GM21717 (cell line): ENCODE measurements at regions not wholly inside any gene's neighbourhood (a gene's known extent, or its start where the extent isn't known, plus 50 kb on each side); places are given as distances from the start of the nearest gene placed in this dataset.

Source experiments
- ATAC-seq: cut with Tn5 transposase; IDR thresholded peaks from one replicate; pipeline ENCODE4 v1.9.1; 2021; ENCODE audit warnings: mild to moderate bottlenecking, moderate library complexity; ENCODE audit not compliant: unreplicated experiment

DNA sequence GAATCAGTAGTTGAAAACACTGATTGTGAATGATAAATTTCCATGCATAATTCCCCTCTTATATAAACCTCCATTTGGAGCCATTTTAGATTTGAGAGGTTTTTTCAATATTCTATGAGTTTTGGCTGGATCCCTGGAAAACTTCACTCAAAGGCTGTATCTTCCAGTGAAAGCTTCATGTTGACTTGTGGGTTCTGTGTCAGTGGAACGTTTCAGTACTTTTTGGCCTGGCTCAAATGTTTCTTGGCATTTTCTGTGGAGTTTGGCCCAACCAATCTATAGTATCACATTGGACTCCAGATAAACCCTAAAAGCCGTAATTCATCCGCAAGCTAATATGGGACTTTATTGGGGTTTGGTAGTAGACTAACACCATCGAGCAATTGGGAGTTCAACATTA lies 172.6 kb upstream of the PRPS1L1 start:
- ATAC-seq, result no peak

DNA sequence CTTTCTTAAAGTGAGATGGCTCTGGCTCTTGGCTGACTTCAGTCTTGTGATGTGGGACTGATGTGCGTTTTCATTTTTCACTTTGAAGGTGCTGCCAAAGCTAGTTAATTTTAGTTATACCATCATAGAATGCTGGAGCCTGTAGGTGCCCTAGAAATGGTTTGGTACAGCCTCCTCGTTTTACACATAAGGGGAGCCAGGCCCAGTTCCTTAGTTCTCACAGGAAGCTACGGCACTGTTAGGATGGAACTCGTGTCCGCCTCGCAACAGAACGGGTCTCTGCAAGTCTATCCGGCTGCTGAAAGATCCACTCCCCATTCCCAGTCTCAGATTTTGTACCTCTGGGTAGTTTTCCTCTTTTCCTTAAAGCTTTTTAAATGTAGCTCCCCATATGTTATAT lies 173.2 kb upstream of the PRPS1L1 start:
- ATAC-seq, result no peak

DNA sequence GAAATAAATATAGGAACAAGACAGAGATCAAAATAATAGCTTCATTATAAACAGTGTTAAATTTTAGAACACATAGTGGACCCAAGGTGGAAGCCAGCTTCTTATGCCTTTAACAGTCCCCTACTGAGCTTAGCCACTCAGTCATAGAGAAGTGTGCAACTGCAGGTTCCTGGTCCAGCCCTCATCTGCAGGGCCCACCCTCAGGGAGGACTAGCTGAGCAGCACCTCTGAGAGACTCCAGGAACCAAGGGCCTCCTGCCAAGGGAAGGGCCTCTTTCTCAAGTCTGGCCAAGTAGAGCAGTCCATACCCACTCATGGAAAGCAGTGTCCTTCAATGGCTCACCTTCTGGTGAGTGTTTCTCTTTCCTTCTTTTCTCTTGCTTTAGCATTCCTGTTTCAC lies 173.7 kb upstream of the PRPS1L1 start:
- ATAC-seq, result no peak

DNA sequence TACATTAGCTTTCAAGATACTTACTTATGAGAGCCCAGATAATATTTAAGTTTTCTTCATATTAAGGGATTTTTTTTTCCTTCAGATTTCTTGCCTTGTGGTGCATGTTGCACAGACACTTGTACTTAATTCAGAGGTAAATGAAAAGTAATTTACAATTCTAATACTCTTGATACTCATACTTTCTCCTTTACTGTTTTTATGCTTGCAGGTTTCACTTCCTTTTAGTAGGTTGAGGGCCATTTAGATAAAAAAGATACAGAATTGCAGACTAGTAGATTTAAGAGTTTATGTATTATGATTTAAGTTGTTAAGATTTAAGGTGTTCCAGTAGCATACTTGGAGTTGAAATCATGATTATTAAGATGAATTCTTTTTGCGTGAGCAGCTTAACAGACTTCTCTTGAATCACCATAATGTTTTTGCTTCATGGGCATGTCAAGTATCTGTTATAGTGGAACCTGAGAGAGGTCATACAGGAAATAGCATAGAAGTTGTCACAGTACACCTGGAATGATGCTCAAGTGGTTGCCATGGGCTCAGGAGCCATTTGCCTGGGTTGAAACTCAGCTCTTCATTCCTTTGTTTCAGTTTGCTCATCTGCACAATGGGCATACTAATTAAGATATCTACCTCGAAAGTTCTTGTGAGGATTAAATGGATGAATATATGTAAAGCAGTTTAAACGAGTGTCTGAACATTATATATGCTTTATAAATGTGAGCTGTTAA lies 174.8 kb upstream of the PRPS1L1 start:
- no peak for ATAC-seq

DNA sequence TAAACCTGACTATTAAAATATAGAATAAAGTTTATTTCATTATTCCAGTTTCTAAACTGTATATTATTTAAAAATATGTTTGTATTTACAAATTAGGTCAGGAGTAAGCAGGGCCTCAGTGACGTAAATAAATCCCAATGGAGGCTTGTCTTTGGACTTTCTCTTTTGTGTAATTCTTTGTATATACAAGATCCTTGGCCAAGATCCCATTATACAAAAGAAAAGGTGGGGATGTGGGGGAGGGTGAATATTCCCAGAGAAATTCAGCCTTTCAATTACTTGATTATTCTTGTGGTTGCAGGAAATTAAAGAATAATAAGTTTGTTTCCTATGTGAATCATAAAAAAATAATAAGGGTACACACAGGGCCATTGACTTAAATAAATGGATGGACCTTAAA lies 178.7 kb upstream of the PRPS1L1 start:
- no peak for ATAC-seq

DNA sequence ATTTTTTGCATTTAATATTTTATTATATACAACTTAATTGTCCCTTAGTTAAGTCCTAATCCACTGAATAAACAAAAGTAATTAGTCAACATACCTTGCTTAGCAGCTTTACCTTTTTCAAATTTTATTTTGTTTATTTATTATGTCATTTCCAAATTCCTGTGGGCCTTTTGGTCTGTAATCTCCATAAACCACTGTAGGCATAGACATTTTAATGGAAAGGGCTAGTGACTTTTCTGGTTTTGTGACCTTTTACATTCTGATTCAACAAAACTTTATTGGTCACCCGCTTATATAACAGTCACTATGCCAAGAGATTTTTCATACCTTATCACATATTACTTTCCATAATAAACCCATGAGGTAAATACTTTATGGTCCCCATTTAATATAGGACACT lies 181.3 kb upstream of the PRPS1L1 start:
- ATAC-seq, result no peak

DNA sequence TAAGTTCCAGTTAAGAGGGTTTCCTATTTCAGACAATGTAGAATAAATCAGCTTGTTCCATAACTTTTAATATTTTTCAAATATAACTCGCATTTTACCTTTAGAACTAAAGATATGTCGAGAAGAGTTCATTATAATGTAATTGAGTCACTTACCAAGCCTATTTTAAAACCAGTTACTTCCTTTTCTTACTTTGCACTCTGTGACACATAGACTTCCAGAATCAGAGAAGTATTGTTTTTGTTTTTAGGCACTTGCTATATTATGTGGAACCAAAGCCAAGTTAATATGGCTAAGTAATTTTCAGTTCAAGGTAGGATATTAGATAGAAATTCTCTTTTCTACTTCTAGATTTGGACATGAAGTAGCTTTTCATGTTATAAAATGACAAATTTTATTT lies 182.7 kb upstream of the PRPS1L1 start:
- ATAC-seq, result no peak

DNA sequence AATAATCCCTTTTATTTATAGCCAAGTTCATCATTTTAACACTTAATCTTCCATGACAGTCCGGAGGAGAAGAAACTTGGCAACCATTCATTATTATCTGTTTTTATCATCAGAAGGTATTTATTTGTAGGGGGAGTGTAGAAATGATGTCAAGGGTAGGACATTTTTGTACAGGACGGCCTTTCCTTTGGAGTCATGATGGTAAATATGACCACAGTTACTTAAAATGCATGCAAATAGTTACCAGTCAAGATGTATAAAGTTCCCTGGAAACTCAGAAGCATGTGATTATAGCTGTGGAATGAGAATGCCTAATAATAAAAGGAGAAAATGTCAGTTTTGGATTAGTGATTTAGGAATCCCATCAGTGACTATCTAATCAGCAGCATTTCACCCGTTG lies 183.1 kb upstream of the PRPS1L1 start:
- ATAC-seq, result no peak

DNA sequence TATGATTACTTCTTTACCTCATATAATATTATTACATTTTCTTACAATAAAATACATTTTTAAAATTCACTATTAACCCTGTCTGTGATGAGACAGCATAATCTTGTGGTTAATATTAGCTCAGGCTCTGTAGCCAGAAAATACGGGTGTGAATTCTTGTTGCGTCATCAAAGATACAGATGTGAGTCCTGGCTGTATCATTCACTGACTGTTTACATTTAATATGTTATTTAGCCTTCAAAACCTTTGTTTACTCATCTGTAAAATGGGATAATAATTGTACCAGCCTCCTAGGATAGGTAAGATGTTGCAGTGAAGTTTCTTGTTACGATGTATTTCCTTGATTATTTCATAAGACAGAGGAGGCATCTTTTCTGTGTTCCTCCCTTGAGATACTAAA lies 184.7 kb upstream of the PRPS1L1 start:
- ATAC-seq, result no peak

DNA sequence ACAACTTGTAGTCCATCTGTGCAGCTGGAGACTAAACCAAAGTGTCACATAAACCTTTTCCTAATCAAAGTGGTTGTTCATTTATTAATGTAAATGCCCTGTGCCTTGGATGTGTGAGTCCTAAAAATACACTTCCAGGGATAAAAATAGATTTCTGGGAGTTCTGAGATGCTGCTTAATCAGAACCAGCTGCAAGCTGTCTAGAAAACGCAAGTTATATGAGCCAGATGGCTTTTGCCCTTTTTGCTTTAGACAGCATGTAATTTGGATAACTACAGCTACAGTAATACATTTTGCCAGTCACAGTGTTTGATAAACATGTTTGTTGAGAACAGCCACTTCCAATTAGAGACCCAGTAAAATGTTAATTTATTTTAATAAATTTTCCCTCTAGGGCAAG lies 185.1 kb upstream of the PRPS1L1 start:
- no peak for ATAC-seq

DNA sequence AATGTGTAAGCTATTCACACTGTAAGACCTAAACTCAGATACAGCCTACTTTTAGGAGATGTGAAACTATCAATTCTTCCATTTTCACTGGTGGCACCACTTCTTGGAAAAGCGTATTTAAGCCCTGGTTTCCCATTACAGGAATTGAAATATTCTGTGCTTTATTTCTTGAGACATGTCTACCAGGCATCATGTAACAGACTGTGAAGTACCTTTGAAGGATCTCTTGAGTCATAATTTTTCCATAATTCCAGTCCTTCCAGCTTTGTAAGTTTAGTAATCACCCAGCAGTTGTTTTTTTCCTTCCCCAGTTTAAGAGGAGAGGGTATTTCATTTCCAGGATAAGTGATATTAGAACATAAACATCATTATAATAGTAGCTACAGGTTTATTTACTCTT lies 186.0 kb upstream of the PRPS1L1 start:
- no peak for ATAC-seq

DNA sequence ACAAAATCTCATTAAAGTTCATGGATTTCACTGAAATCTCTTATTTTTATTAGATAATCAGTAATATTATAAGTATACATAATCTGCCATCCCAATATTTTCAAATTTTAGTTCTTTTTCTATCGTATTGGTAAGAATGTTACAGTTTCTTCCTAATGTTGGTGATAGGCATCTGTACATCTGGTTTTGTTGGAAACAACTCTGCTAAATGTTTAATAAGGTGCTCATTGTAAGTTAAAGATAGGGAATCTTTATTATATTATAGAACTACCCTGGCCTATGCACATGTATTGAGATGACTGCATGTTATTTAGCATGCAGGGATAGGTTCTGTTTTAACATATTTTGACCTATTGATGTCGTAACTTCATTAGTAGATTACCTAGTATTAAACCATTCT lies 188.6 kb upstream of the PRPS1L1 start:
- no peak for ATAC-seq

DNA sequence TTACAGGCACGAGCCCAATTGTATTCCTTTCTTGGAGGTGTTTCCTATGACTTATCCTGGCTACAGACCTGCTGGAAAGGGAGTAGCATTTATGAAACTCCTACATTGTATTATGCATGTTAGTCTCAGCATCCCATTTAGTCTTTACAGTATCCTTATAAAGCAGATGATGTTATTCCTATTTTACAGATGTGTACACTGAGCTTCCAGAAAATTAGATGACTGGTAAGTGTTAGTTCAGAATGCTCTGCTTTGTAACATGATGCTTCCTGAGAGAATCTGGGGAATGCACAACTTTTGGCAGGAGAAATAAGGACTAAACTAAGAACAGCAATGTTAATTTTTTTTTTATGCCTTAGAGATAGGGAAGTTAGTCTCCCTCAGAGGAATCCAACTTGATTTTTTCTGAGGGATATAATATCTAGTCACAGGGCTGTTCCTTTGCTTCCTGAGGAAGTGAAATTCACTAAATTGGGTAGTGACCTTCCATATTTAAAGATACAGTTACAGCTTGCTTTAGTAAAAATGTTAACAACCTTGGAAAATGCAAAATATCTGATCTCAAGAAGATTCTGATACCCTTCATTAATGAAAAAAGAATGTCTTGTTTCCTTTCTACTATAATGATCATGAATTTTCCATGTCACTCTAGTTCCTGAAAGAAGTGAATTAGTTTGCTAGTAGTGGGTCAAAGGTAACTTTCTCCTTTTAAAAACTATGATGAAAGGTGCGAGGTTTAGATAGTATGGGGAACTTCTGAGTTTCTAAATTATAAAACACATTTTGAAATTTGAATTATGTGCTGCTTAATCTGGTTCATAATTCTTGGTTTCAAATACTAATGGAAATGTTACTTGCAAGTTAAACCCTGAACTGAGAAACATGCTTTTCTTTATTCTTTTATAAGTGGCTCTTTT lies 194.0 kb upstream of the PRPS1L1 start:
- ATAC-seq, result no peak

DNA sequence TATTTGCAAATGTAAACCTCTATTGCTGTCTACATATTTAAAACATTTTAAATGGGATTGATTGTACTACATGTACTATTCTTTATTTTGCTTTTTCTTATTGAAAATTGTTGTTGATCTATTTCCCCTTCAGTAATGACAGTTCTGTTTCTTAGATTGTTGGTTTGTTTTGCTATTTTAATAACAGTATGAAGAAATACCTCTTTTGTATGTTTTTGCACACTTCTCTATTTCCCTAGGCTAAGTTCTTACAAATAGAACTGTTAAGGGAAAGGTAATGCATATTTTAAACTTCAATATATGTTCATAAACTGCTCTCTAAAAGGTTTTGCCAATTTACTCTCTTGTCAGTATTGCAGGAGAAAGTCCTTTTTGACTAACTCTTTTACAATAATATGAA lies 195.0 kb upstream of the PRPS1L1 start:
- ATAC-seq, result no peak

DNA sequence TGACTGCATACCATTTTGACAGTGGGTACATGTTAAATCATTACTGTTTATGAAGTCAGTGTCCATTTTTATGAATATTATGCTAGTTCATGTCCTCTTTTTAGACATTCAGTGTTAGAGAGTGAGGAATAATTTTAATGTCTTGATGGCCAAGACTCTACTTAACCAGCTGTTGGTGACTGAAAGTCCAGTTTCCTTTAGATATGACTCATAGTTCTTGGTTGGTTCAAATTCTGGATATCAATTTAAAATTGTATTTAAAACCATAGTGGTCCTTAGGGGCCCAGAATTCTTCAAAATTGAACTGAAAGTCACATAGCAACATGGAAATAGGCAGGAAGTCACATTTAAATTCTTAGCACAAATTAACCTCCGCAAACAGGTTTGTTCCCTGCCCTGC lies 196.5 kb upstream of the PRPS1L1 start:
- no peak for ATAC-seq

DNA sequence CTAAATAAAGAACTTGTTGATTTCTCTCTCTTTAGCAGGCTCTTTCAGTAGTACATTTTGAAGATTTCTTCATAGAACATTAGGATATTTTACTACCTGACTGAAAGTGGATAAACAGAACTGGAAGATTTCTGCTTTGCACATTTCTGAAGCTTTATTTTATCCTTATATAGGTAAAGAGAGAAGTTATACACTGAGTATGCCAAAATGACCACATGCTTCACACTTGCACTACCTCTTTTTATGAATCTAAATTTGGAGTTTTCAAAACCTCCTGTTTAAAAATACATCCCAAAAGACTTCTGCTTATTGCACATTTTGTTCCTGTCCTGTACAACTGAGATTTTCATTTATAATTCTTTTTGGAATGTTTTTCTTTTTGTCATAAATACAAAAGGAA lies 197.4 kb upstream of the PRPS1L1 start:
- ATAC-seq, result no peak

DNA sequence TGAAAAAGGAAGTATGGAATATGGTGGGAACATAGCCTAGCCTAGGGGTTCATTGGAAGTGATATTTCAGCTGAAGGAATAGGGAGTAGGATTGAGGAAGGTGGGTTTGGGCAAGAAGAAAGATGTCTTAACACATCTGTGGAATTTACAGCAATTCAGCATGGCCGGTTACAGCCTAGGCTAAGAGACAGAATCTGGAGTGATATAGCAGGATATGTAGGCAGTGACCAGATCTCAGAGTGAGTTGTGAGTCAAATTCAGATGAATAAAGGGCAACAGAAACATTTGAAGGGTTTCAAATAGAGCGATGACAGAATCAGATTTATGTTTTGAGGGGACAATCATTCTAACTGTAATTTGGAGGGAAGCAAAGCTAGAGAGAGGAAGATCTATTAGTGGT lies 199.0 kb upstream of the PRPS1L1 start:
- ATAC-seq, result no peak

DNA sequence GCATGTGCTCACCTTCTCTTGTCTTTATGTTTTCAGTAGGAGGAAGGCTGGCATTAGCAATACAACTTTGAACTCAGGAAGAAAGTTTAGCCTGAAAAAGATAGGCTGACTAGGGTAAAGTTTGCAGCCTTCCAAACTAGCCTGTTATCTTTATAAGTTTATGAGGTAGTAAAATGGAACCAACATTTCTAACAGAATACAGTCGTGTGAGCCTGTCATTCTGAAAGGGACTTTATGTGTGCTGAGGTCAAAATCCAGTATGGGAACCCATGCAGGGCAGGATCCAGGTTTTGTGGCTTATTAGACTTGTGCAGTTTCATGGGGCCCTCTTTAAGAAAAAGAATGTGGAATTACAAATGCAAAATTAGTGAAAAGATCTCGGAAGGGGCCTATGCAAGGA lies 201.0 kb upstream of the PRPS1L1 start:
- no peak for ATAC-seq

DNA sequence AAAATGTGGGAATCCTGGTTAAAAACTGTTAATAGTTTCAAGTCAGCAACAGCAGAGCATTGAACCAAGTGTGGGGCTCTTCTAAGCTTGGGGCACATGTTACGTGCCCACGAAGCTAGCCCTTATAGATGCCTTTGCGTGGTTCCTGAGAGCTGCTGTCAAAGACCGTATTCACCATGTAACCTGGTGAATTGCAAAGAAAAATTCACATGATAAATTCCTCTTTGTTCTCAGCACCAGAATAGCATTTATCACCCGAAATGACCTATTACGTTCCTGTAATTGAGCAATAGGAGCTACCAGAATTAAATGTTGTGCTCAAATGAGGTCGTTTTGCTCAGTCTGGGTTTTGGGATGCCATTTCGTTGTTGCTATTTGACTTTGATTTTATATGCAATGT lies 202.6 kb upstream of the PRPS1L1 start:
- no peak for ATAC-seq

DNA sequence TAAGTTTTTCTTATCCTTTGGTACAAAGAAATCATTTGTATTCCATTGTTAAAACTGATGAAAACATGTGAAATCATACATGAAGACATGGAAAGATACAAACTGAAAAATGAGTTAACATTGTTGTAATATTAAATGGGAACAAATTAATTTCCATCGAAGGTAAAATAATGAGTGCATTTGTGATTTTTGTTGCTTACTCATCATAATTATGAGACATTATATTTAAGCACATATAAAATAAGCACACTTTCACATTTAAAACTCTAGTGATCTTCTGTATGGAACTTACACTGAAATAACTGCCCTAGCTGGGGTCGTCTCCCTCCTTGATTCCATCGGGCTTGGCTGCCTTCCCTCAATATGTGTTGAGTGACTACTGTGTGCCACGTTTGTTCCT lies 204.2 kb upstream of the PRPS1L1 start:
- ATAC-seq, result no peak

DNA sequence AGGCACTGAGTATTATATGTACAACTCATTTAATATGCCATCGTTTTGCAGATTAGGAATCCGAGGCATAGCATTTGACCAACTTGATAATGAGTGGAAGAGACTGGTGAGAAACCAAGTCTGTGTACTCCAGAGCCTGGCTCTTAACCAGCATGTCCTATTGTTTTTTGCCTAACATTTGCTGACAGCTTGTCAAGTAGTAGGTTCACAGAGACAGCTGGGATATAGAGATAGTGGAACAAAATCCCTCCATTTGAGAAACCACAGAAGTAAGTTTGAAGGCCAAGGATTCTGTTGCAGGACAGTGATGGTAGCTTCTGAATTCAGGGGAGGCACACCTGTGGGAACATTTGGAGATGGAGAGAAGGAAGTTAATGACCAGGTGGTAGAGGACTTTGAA lies 206.9 kb upstream of the PRPS1L1 start:
- ATAC-seq, result no peak

DNA sequence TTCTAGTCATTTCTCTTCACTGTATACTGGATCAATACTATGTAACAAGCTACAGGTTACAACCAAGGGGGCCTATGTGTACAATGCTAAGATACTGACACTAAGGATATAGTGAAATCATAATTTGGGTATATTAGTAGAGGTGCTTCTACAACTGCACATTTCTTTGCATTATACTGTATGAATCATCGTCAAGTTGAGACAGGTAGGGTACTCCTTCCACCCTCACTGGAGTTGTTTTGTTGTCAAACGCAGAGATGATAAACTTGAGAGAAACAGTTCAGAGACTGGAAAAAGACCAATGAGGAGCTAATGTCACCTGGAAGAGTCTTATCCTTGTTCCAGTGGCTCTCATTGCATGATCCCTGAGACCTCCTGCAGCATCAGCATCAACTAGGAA lies 208.2 kb upstream of the PRPS1L1 start:
- no peak for ATAC-seq
